HEK293T (cell line): ENCODE measurements at regions not wholly inside any gene's neighbourhood (a gene's known extent, or its start where the extent isn't known, plus 50 kb on each side); places are given as distances from the start of the nearest gene placed in this dataset.

ENCODE experiments used
- ARNT ChIP-seq: fragments of 450-650 bp; IDR thresholded peaks from 2 replicates; pipeline ENCODE4 v1.6.1; 2017; ENCODE audit warnings: mild to moderate bottlenecking
- BHLHE40 ChIP-seq: fragments of 450-650 bp; IDR thresholded peaks from 2 replicates; pipeline ENCODE4 v1.6.1; 2016; ENCODE audit warnings: mild to moderate bottlenecking, moderate library complexity, borderline replicate concordance
- CTBP1 ChIP-seq: fragments of 450-650 bp; IDR thresholded peaks from 2 replicates; pipeline ENCODE4 v1.6.1; 2016; ENCODE audit warnings: borderline replicate concordance
- FOXA1 ChIP-seq: fragments of 450-650 bp; IDR thresholded peaks from 2 replicates; pipeline ENCODE4 v1.6.1; 2016; ENCODE audit warnings: mild to moderate bottlenecking
- FOXM1 ChIP-seq: fragments of 450-650 bp; IDR thresholded peaks from 2 replicates; pipeline ENCODE4 v1.6.1; 2017; ENCODE audit warnings: mild to moderate bottlenecking, borderline replicate concordance
- HDGF ChIP-seq: fragments of 450-650 bp; IDR thresholded peaks from 2 replicates; pipeline ENCODE4 v1.6.1; 2017; ENCODE audit warnings: antibody characterized with exemption, borderline replicate concordance
- L3MBTL2 ChIP-seq: fragments of 450-650 bp; conservative IDR thresholded peaks from 2 replicates; pipeline ENCODE4 v1.6.1; 2016; ENCODE audit warnings: mild to moderate bottlenecking
- NFRKB ChIP-seq: fragments of 450-650 bp; IDR thresholded peaks from 2 replicates; pipeline ENCODE4 v1.6.1; 2016; ENCODE audit warnings: mild to moderate bottlenecking, moderate library complexity
- PKNOX1 ChIP-seq: fragments of 450-650 bp; IDR thresholded peaks from 2 replicates; pipeline ENCODE4 v1.6.1; 2016
- SP1 ChIP-seq: fragments of 450-650 bp; IDR thresholded peaks from 2 replicates; pipeline ENCODE4 v1.6.1; 2017
- SUZ12 ChIP-seq: fragments of 450-650 bp; IDR thresholded peaks from 2 replicates; pipeline ENCODE4 v1.6.1; 2016; ENCODE audit warnings: mild to moderate bottlenecking
- TARDBP ChIP-seq: fragments of 450-650 bp; IDR thresholded peaks from 2 replicates; pipeline ENCODE4 v1.6.1; 2016
- ZNF384 ChIP-seq: fragments of 450-650 bp; IDR thresholded peaks from 2 replicates; pipeline ENCODE4 v1.6.1; 2016

GRCh38 chr12:89901319-89901718 is 192.7 kb upstream of the ATP2B1 start:
- TF ChIP-seq SP1 (no peak), ARNT (no peak), TARDBP (no peak), SUZ12 (no peak), PKNOX1 (no peak), BHLHE40 (no peak), FOXA1 (no peak), HDGF (no peak), FOXM1 (no peak), NFRKB (no peak), ZNF384 (no peak), L3MBTL2 (no peak), CTBP1 (no peak)
